ENCODE measurements at regions not wholly inside any gene's neighbourhood (a gene's known extent, or its start where the extent isn't known, plus 50 kb on each side); places are given as distances from the start of the nearest gene placed in this dataset.

DNA sequence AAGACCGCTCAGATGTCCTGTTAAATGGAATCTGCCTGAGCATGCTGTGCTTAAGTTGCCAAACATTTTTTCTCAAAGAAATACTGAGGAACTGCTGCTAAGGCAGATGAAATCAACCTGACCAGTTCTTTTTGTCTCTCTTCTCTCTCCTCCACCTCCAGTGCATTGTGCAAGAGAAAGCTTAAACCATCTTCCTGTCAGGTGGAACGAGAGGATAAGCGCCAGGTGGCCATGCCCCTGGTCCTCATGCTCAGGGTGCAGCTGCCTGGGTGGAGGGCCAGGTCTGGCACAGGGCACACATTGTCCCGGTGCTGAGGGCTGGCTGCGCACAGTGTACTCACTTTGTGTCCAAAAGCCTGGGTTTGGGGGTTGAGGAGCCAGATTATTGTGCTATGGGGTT, 176.2 kb upstream of the TP63 start:
- H3K27ac ChIP-seq (ENCODE audit: low read depth, low read length): no peak overlapping the region
- 96% methylated on average over 5 of the region's 5 CpGs for WGBS
- H3K27me3 ChIP-seq (ENCODE audit: insufficient read depth, low read length): no peaks in the 10 kb centered on the region

DNA sequence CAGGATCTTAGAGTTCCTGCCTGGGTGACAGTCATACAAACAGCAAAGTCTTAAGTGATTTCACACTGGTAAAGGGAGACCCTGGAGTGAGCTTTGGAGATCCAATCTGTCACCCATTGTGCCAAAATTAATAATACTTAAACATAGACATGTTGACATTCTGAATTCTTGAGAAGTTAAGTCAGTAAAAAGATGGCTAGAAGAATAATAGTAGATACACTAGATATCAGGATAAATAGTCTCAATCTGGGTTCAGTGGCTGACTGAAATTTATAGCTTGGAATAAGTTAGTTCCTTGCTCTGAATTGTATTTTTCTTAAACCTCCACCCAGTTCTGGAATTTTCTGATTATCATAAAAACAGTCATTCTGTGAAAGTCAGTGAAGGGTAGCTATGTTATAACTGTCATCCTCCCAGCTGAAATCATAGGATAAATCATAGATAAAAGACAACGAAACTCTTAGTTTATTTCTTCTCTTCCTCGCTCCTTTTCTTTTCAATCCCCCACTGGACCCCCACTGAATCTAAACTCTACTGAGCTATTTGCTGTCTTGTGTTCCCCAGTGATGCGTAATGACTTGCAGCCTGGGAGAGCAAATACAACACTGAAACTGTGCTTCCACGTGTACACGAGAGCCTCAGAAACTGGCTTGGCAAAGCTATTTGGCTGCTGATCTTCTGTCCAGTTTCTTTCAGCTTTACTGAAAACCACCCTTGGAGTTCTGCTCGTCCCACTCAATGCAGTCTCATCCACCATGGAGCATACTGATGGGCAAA, 175.4 kb upstream of the TP63 start:
- Histone ChIP-seq H3K9ac (ENCODE audit: low read depth, low read length) (no peak overlapping the region), H3K9me3 (ENCODE audit: insufficient read depth, low read depth, low read length) (no peaks in the 10 kb centered on the region), H3K36me3 (ENCODE audit: insufficient read depth, low read length) (no peaks in the 10 kb centered on the region), H3K27me3 (ENCODE audit: insufficient read depth, low read length) (no peaks in the 10 kb centered on the region), H3K27ac (ENCODE audit: low read depth, low read length) (no peak overlapping the region), H3K4me3 (ENCODE audit: low read length) (no peak overlapping the region), H3K4me1 (ENCODE audit: insufficient read depth, low read length) (no peaks in the 10 kb centered on the region)
- 95% methylated on average over 6 of the region's 6 CpGs for WGBS

More for the DNA sequence above, 176.2 kb upstream of the TP63 start:
- Histone ChIP-seq H3K4me1 (ENCODE audit: insufficient read depth, low read length) (no peaks in the 10 kb centered on the region), H3K9me3 (ENCODE audit: insufficient read depth, low read depth, low read length) (no peaks in the 10 kb centered on the region), H3K4me3 (ENCODE audit: low read length) (no peak overlapping the region), H3K36me3 (ENCODE audit: insufficient read depth, low read length) (no peaks in the 10 kb centered on the region), H3K9ac (ENCODE audit: low read depth, low read length) (no peak overlapping the region)

DNA sequence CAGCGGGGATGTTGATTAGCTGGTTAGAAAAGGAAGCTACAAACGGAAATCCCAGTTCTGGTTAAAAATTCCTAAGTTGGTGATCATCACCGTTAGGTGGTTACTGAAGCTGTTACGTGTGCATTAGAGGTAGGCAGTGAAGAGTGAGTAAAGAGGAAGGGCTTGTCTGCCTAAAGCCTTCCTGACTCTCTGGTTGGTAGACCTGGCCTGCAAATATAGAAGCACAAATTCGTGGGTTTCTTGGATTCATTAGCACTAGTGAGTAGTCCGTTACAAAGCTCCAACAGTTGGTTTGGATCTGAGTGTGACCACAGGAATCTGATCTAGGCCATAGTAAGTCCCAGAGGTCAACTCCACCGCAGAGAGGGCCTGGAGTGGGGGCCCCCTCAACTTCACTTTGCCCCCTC, 174.0 kb upstream of the TP63 start:
- Histone ChIP-seq H3K4me3 (ENCODE audit: low read length) (no peak overlapping the region), H3K36me3 (ENCODE audit: insufficient read depth, low read length) (no peaks in the 10 kb centered on the region), H3K9me3 (ENCODE audit: insufficient read depth, low read depth, low read length) (no peaks in the 10 kb centered on the region), H3K27ac (ENCODE audit: low read depth, low read length) (no peak overlapping the region), H3K27me3 (ENCODE audit: insufficient read depth, low read length) (no peaks in the 10 kb centered on the region), H3K9ac (ENCODE audit: low read depth, low read length) (no peak overlapping the region), H3K4me1 (ENCODE audit: insufficient read depth, low read length) (no peaks in the 10 kb centered on the region)
- WGBS: 87% methylated on average over 7 of the region's 7 CpGs

DNA sequence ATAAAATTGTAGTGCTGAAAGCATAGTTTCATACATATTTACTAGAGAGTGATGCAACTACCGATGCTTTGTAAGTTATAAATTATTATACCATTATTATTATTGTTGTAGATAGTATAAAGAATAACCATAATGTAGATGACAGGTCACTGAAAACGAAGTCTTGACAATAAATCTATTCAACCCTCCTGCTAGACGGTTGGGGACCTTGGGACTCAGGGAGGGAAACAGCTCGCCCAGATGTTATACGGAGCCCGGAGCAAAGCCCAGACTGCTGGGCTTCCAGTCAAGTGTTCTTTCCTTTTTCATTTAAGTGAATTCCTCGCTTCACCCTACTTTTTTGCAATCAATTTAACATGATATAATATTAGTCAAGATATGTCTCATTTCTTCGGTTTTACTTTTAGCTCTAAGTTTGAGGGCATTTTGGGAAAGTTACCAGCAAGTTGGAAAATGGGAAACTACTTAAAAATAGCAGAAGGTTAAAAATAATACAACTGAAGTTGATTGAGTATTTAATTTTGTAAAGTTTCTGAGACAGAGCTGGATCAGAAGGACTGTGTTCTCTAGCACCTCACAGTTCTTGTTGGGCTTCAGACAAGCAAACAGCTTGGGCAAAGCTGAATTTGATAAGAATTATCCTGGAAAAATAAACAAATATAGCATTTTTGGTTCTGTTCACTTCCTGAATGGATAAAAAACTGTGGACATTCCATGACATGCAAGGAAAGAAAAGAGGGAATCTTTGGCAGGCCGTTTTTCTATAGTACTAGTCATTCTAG, 173.4 kb upstream of the TP63 start:
- Histone ChIP-seq H3K4me3 (ENCODE audit: low read length) (no peak overlapping the region), H3K27me3 (ENCODE audit: insufficient read depth, low read length) (no peaks in the 10 kb centered on the region), H3K9ac (ENCODE audit: low read depth, low read length) (no peak overlapping the region), H3K4me1 (ENCODE audit: insufficient read depth, low read length) (peaks cover 3% of the 10 kb centered on the region; the same call in 1 of the 2 replicates), H3K27ac (ENCODE audit: low read depth, low read length) (no peak overlapping the region), H3K36me3 (ENCODE audit: insufficient read depth, low read length) (no peaks in the 10 kb centered on the region), H3K9me3 (ENCODE audit: insufficient read depth, low read depth, low read length) (no peaks in the 10 kb centered on the region)
- WGBS: 93% methylated on average over 7 of the region's 9 CpGs

DNA sequence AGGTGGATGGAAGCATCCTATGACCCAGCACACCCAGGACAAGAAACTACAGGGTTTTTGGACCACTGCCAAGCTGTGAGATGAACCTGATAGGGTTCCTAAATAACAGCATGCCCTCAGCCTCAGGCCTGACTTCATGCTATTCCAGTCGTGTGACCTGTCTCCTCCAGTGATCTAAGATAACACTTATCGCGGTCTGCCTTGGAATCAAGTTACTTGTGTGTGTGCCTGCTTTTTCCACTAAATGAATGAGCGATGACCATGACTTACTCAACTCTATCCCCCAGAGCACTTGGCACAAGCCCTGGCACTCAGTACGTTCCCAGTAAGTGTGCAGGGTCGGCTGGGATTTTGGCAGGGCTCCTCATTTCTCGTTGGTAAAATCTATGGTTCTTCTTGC, 172.7 kb upstream of the TP63 start:
- Histone ChIP-seq H3K27ac (ENCODE audit: low read depth, low read length) (no peak overlapping the region), H3K9ac (ENCODE audit: low read depth, low read length) (no peak overlapping the region), H3K4me3 (ENCODE audit: low read length) (no peak overlapping the region), H3K9me3 (ENCODE audit: insufficient read depth, low read depth, low read length) (no peaks in the 10 kb centered on the region), H3K36me3 (ENCODE audit: insufficient read depth, low read length) (no peaks in the 10 kb centered on the region), H3K4me1 (ENCODE audit: insufficient read depth, low read length) (peaks cover 4% of the 10 kb centered on the region; the same call in 1 of the 2 replicates), H3K27me3 (ENCODE audit: insufficient read depth, low read length) (no peaks in the 10 kb centered on the region)
- WGBS: 92% methylated on average over 7 of the region's 7 CpGs

DNA sequence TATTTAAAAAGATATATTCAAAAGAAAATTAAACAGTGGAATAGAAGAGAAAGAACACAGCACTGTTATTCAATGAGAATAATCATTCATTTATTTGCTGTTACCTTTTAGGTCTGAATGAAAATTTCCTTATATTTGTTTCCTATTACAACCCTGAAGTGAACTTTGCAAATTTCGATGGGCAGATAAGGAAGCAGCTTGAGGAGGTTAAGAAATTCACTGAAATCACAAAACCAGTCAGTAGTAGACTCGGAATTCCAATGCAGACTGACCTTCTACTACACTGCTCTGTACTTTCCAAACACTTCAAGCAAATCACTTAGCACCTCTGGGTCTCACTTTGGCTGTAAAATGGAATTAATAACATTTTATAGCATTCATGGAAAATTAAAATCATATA, 172.0 kb upstream of the TP63 start:
- H3K27ac ChIP-seq (ENCODE audit: low read depth, low read length): no peak overlapping the region
- H3K4me3 ChIP-seq (ENCODE audit: low read length): no peak overlapping the region
- WGBS: 96% methylated on average over 2 of the region's 2 CpGs
- H3K9ac ChIP-seq (ENCODE audit: low read depth, low read length): no peak overlapping the region
- peaks cover 4% of the 10 kb centered on the region; the same call in 1 of the 2 replicates for H3K4me1 ChIP-seq (ENCODE audit: insufficient read depth, low read length)
- H3K36me3 ChIP-seq (ENCODE audit: insufficient read depth, low read length): no peaks in the 10 kb centered on the region
- H3K27me3 ChIP-seq (ENCODE audit: insufficient read depth, low read length): no peaks in the 10 kb centered on the region
- no peaks in the 10 kb centered on the region for H3K9me3 ChIP-seq (ENCODE audit: insufficient read depth, low read depth, low read length)

DNA sequence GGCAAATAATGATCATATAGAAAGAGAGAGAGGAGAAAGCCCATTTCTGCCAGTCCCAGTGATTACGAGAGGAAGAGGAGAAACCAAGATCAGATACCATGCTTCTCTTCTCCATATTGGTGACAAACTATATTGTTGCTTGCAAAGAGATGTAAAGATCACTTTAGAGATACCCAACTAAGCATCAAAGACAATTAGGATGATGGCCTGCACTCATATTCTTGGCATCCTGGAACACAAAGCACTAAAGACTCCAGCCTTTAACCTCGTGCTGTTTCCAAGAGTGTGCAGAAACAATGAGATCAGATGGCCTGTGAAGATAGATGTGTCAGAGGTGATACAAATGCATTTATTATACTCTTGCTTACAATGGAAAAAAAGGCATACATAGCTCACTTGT, 170.7 kb upstream of the TP63 start:
- no peaks in the 10 kb centered on the region for H3K27me3 ChIP-seq (ENCODE audit: insufficient read depth, low read length)
- H3K27ac ChIP-seq (ENCODE audit: low read depth, low read length): no peak overlapping the region
- no peaks in the 10 kb centered on the region for H3K9me3 ChIP-seq (ENCODE audit: insufficient read depth, low read depth, low read length)
- no peak overlapping the region for H3K9ac ChIP-seq (ENCODE audit: low read depth, low read length)
- no peak overlapping the region for H3K4me3 ChIP-seq (ENCODE audit: low read length)
- peaks cover 4% of the 10 kb centered on the region; the same call in 1 of the 2 replicates for H3K4me1 ChIP-seq (ENCODE audit: insufficient read depth, low read length)
- no peaks in the 10 kb centered on the region for H3K36me3 ChIP-seq (ENCODE audit: insufficient read depth, low read length)
- 94% methylated on average over 2 of the region's 2 CpGs for WGBS

DNA sequence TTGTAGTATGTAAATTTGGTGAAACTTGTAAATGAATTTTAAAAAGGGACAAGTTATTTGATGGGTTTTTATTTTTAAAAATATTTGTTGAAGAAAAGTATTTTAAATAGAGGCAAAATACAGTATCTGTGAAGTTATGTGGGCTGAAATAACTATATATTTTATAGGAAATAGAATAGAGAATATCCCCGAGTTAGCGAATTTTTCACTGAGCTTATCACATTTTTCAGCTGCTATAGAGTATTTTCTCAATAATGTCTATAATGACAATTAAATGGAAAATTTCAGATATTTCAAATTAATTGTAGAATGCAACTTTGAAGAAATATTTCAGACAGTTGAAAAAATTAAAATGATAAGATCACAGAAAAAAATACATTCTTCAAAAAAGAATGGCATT, 166.4 kb upstream of the TP63 start:
- Histone ChIP-seq H3K27ac (ENCODE audit: low read depth, low read length) (no peak overlapping the region), H3K36me3 (ENCODE audit: insufficient read depth, low read length) (no peaks in the 10 kb centered on the region), H3K9me3 (ENCODE audit: insufficient read depth, low read depth, low read length) (no peaks in the 10 kb centered on the region), H3K9ac (ENCODE audit: low read depth, low read length) (no peak overlapping the region), H3K4me3 (ENCODE audit: low read length) (no peak overlapping the region), H3K27me3 (ENCODE audit: insufficient read depth, low read length) (no peaks in the 10 kb centered on the region), H3K4me1 (ENCODE audit: insufficient read depth, low read length) (peaks cover 4% of the 10 kb centered on the region; the same call in 1 of the 2 replicates)
- no CpG with 5 or more reads among the region's 2 CpGs for WGBS

DNA sequence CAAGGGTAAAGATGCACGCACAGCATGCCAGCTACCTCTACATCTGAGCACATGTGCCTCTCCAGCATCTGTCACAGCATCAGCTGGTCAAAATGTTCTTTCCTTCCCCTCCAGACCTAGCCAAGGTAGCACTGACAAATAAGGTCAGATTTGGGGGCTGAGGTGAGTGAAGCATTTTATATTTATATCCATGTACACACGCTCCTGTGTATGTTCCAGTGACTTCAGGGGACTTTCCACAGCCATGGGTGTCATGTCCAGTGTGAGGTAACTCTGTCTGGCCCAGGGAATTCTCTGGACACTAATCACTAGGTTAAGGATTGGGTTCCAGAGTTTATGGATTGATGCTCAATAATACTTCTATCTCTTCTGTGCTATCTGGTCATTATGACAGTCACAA, 165.2 kb upstream of the TP63 start:
- Histone ChIP-seq H3K9me3 (ENCODE audit: insufficient read depth, low read depth, low read length) (no peaks in the 10 kb centered on the region), H3K36me3 (ENCODE audit: insufficient read depth, low read length) (no peaks in the 10 kb centered on the region), H3K27ac (ENCODE audit: low read depth, low read length) (no peak overlapping the region), H3K4me3 (ENCODE audit: low read length) (no peak overlapping the region), H3K4me1 (ENCODE audit: insufficient read depth, low read length) (peaks cover 4% of the 10 kb centered on the region; the same call in 1 of the 2 replicates), H3K9ac (ENCODE audit: low read depth, low read length) (no peak overlapping the region), H3K27me3 (ENCODE audit: insufficient read depth, low read length) (no peaks in the 10 kb centered on the region)
- 96% methylated on average over 2 of the region's 2 CpGs for WGBS

DNA sequence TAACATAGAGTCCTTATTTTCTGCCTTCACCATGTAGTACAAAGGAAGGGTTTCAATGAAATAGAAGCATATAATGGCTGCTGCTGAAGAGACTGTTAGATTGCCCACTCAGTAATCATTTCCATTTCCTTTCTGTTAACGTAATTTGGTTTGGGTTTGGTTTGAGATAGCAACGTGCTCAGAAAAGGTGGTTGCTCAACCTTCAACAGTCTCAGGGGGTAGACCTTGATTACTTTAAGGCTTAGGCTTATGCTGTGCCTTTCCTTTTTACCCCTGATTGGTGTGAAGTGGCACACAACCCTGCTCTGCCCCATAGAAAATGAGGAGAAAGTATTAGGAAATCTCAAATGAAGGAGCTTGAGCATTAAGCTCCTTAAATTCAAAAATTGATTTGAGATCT, 163.7 kb upstream of the TP63 start:
- WGBS: 87% methylated on average over 2 of the region's 2 CpGs

DNA sequence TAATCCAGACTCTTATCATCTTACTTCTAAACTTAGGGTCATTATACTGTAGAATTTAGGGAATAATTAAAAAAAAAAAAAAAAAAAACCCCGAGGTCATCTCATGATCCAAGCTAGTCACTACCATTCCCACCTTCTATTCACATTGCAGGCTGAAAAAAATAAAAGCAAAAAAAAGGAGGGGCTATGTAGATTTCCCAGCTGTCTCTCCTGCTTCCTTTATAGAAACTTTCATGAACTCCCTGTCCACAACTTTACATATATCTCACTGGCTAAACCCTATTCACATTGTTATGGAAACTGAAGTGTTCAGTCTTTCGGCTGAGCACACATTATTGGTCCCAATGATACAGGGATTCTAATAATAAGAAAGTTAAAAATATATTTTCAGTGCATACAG, 156.2 kb upstream of the TP63 start:
- Histone ChIP-seq H3K9me3 (ENCODE audit: insufficient read depth, low read depth, low read length) (no peaks in the 10 kb centered on the region), H3K4me3 (ENCODE audit: low read length) (no peak overlapping the region), H3K4me1 (ENCODE audit: insufficient read depth, low read length) (no peaks in the 10 kb centered on the region), H3K9ac (ENCODE audit: low read depth, low read length) (no peak overlapping the region), H3K36me3 (ENCODE audit: insufficient read depth, low read length) (no peaks in the 10 kb centered on the region), H3K27ac (ENCODE audit: low read depth, low read length) (no peak overlapping the region), H3K27me3 (ENCODE audit: insufficient read depth, low read length) (no peaks in the 10 kb centered on the region)
- WGBS: no CpG with 5 or more reads among the region's 2 CpGs

More for the DNA sequence above, 163.7 kb upstream of the TP63 start:
- no peak overlapping the region for H3K4me3 ChIP-seq (ENCODE audit: low read length)
- H3K9ac ChIP-seq (ENCODE audit: low read depth, low read length): no peak overlapping the region
- no peaks in the 10 kb centered on the region for H3K9me3 ChIP-seq (ENCODE audit: insufficient read depth, low read depth, low read length)
- no peak overlapping the region for H3K27ac ChIP-seq (ENCODE audit: low read depth, low read length)
- H3K36me3 ChIP-seq (ENCODE audit: insufficient read depth, low read length): no peaks in the 10 kb centered on the region
- peaks cover 4% of the 10 kb centered on the region; the same call in 1 of the 2 replicates for H3K4me1 ChIP-seq (ENCODE audit: insufficient read depth, low read length)
- H3K27me3 ChIP-seq (ENCODE audit: insufficient read depth, low read length): no peaks in the 10 kb centered on the region

Data from HUES64 (cell line).